Activated B cell treated with CpG ODN at 0.5 μM for 24 hours (primary cell): ENCODE measurements at regions not wholly inside any gene's neighbourhood (a gene's known extent, or its start where the extent isn't known, plus 50 kb on each side); places are given as distances from the start of the nearest gene placed in this dataset.

Experiments used
- ATAC-seq: fragments of 200-7000 bp; cut with Tn5 transposase; one replicate; pipeline ENCODE4 v1.10.0; 2021; ENCODE audit warnings: low read depth, mild to moderate bottlenecking, moderate library complexity
- CTCF ChIA-PET: fragments of 350-600 bp; sonication (Branson Sonifier 250); formaldehyde crosslinking; loops from one replicate; lab custom pipeline; 2021; ENCODE audit warnings: antibody characterized with exemption; lab: Charles Lee
- POLR2A ChIA-PET: fragments of 350-600 bp; sonication (Branson Sonifier 250); formaldehyde crosslinking; loops from one replicate; lab custom pipeline; 2021; ENCODE audit warnings: antibody characterized with exemption; lab: Charles Lee
- DNase-seq: peaks from one replicate; pipeline ENCODE4 v3.0.0; 2022
- H3K27ac Mint-ChIP-seq: one replicate; pipeline ENCODE4 v1.8.0; 2020; ENCODE audit warnings: mixed read lengths
- H3K27me3 Mint-ChIP-seq: one replicate; pipeline ENCODE4 v1.8.0; 2021; ENCODE audit warnings: mixed read lengths
- H3K36me3 Mint-ChIP-seq: one replicate; pipeline ENCODE4 v1.8.0; 2021; ENCODE audit warnings: low read depth, mixed read lengths
- H3K4me1 Mint-ChIP-seq: one replicate; pipeline ENCODE4 v1.8.0; 2021; ENCODE audit warnings: mixed read lengths
- H3K4me3 Mint-ChIP-seq: one replicate; pipeline ENCODE4 v1.8.0; 2020; ENCODE audit warnings: mild to moderate bottlenecking, mixed read lengths
- H3K9me3 Mint-ChIP-seq: one replicate; pipeline ENCODE4 v1.8.0; 2020; ENCODE audit warnings: mixed read lengths
- intact Hi-C: fragments of 100-400 bp; cut with micrococcal nuclease; formaldehyde crosslinking; loops from one replicate; pipeline ENCODE4 v1.15.1; 2024
- TF ChIP-seq, protein P1 (sequence below): fragments of 200-600 bp; IDR thresholded peaks from one replicate; pipeline ENCODE4 v1.8.0; 2022; ENCODE audit warnings: antibody characterized with exemption, mild to moderate bottlenecking

DNA sequence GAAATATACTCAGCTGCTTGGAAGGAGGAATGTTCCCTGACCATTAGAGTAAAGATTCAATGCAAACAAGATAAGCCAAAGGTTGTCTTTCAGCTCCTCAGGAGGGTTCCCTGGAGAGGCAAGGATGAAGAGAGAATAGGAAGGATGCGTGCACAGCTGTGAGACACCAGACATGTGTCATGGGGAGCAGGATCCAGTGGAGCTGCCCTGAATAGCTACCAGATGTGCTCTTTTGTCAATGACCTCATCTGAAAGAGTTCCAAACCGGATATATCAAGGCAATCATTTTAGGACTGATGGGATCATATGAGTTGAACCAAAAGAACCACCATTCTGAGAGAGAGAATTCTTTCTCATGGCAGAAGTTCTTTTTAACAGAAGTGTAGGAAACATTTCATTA lies 490.6 kb downstream of the IRS1 start:
- TF ChIP-seq, protein P1, sequence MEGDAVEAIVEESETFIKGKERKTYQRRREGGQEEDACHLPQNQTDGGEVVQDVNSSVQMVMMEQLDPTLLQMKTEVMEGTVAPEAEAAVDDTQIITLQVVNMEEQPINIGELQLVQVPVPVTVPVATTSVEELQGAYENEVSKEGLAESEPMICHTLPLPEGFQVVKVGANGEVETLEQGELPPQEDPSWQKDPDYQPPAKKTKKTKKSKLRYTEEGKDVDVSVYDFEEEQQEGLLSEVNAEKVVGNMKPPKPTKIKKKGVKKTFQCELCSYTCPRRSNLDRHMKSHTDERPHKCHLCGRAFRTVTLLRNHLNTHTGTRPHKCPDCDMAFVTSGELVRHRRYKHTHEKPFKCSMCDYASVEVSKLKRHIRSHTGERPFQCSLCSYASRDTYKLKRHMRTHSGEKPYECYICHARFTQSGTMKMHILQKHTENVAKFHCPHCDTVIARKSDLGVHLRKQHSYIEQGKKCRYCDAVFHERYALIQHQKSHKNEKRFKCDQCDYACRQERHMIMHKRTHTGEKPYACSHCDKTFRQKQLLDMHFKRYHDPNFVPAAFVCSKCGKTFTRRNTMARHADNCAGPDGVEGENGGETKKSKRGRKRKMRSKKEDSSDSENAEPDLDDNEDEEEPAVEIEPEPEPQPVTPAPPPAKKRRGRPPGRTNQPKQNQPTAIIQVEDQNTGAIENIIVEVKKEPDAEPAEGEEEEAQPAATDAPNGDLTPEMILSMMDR, result no peak
- Mint-ChIP-seq H3K27me3 (peaks cover 7% of the 10 kb centered on the region), H3K36me3 (no peaks in the 10 kb centered on the region), H3K27ac (no peak overlapping the region), H3K4me3 (no peak overlapping the region), H3K9me3 (no peaks in the 10 kb centered on the region), H3K4me1 (peaks cover 14% of the 10 kb centered on the region)
- ChIA-PET POLR2A (no interaction called here), CTCF (no interaction called here)
- intact Hi-C loops, result no loop called here
- DNase-seq (no peak), ATAC-seq (no peak)

DNA sequence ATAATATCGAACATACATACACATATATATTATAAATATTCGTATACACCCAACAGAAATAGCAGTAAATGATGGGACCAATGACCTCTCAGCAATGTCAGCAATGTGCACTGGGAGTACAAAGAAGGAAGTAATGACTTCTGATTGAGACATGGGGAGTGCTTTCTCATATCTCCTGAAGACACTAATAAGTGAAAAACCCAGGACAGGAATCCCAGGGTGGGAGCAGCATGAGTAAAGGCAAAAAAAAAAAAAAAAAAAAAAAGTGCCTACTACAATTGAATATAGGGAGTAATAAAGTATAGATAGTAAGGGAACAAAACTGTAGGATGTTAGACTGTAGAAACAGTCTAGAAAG lies 491.3 kb downstream of the IRS1 start:
- H3K27ac Mint-ChIP-seq, result no peak overlapping the region
- DNase-seq, result no peak
- ChIA-PET CTCF (no interaction called here), POLR2A (no interaction called here)
- TF ChIP-seq, protein P1, result no peak
- no peak for ATAC-seq
- peaks cover 14% of the 10 kb centered on the region for H3K4me1 Mint-ChIP-seq
- H3K36me3 Mint-ChIP-seq, result no peaks in the 10 kb centered on the region
- intact Hi-C loops, result no loop called here
- H3K9me3 Mint-ChIP-seq, result no peaks in the 10 kb centered on the region
- H3K4me3 Mint-ChIP-seq, result no peak overlapping the region
- peaks cover 3% of the 10 kb centered on the region for H3K27me3 Mint-ChIP-seq

DNA sequence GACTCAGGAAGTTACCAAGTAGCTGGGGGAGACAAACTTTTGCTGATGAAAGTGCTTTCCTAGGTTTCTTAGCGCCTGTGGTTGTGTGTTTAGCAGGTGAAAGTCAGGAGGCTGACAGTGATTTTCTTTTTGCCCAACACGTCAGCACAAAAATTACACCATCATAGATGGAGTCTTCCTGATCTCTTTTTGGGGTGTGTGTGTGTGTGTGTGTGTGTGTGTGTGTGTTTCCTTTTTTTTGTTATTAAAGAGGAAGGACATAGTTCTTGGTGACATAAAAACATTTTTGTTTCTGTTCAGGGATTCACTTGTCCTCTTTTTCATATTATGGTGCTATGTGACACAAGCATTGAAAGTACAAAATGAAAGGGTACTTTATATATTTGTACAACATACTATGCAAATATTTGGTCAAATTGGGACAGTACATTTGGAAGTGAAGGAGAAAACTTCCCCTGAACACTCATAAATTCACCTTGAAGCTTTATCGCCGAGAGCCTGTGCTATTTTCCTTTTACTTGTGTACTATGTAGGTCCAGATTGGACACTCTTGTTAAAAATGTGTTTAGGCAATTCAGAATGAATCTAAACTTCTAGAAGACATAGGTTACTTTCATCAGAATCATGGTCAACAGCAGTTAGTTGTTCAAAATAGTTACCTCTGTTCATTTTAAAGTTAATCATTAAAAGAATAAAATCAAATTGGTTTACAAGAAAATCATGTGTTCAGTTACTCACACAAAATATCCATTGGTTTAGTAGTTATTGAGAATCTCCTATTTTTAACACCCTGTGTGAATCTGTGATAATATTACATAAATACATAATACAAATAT lies 491.9 kb downstream of the IRS1 start:
- H3K4me3 Mint-ChIP-seq, result no peak overlapping the region
- TF ChIP-seq, protein P1, result no peak
- H3K4me1 Mint-ChIP-seq, result peaks cover 14% of the 10 kb centered on the region
- intact Hi-C loops, result loop anchor here (1.0 kb wide), 1 partner anchor 8 kb away; no protein-coding TSS in a partner anchor
- DNase-seq (no peak), ATAC-seq (no peak)
- POLR2A ChIA-PET, result no interaction called here
- no peak overlapping the region for H3K27ac Mint-ChIP-seq
- H3K9me3 Mint-ChIP-seq, result no peaks in the 10 kb centered on the region
- CTCF ChIA-PET, result no interaction called here
- no peaks in the 10 kb centered on the region for H3K36me3 Mint-ChIP-seq
- peaks cover 3% of the 10 kb centered on the region for H3K27me3 Mint-ChIP-seq

DNA sequence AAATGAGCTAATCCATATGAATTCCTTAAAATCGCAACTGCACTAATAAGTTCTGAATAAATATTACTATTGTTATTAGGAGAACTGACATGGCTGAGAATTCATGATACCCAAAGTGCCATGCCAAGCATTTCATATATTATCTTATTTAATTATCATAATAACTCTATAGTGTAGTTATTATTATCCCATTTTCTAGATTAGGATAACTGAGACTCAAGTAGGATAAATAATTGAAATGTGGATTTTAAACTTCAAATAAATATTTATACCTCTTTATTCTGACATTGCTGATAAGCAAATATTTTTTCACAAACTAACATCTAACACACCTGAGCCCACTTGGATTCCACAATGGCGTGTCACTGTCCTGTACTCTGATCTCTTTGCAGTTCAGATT lies 492.7 kb downstream of the IRS1 start:
- Mint-ChIP-seq H3K4me1 (peaks cover 14% of the 10 kb centered on the region), H3K27ac (no peak overlapping the region), H3K36me3 (no peaks in the 10 kb centered on the region), H3K9me3 (no peaks in the 10 kb centered on the region), H3K4me3 (no peak overlapping the region), H3K27me3 (no peaks in the 10 kb centered on the region)
- TF ChIP-seq, protein P1, result no peak
- no peak for DNase-seq
- intact Hi-C loops, result loop anchor here (1.0 kb wide), 1 partner anchor 8 kb away; no protein-coding TSS in a partner anchor
- no peak for ATAC-seq
- CTCF ChIA-PET, result no interaction called here
- POLR2A ChIA-PET, result interaction anchor here (0.7 kb wide), 1 partner anchor 594 kb away, joined by 8 read pairs; no protein-coding TSS in a partner anchor

DNA sequence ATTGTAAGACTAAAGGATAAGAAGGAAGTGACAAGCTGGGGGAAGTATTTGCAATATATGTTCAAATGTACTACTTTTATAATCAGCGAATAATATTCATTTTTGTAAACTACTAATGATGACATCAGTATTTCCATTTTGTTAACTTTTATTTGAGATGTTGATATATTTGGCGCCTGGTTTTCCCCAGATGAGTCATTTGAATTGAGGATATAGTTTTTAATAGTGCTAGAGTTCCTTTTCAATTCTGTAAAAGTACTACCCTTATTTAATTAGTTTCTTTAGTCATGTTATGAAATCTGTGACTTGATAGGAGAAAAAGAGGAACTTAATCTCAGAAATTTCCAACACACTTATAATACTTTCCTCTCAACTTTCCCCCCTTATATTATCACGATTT lies 495.3 kb downstream of the IRS1 start:
- ChIA-PET CTCF (no interaction called here), POLR2A (no interaction called here)
- TF ChIP-seq, protein P1, result no peak
- peaks cover 20% of the 10 kb centered on the region for H3K4me1 Mint-ChIP-seq
- ATAC-seq (no peak), DNase-seq (no peak)
- H3K27me3 Mint-ChIP-seq, result no peaks in the 10 kb centered on the region
- no peaks in the 10 kb centered on the region for H3K36me3 Mint-ChIP-seq
- no peak overlapping the region for H3K4me3 Mint-ChIP-seq
- intact Hi-C loops, result loop anchor here (2.0 kb wide), 1 partner anchor 494 kb away; the partner anchor contains the start of gene IRS1
- no peak overlapping the region for H3K27ac Mint-ChIP-seq
- H3K9me3 Mint-ChIP-seq, result no peaks in the 10 kb centered on the region
